ENCODE measurements at regions not wholly inside any gene's neighbourhood (a gene's known extent, or its start where the extent isn't known, plus 50 kb on each side); places are given as distances from the start of the nearest gene placed in this dataset.
A peak's percentile ranks its signal among the peaks of the same experiment; 100 is the strongest.

GRCh38 chrX:148314876-148315275 lies 185.5 kb upstream of the AFF2 start:
- H3K4me3 ChIP-seq (ENCODE audit: low read depth in 1 of 2, low read length in 2 of 2), result no peak overlapping the region
- no peaks in the 10 kb centered on the region for H3K27me3 ChIP-seq (ENCODE audit: insufficient read depth, low read length, poor library complexity)
- no peaks in the 10 kb centered on the region for H3K9me3 ChIP-seq (ENCODE audit: insufficient read depth, low read length, severe bottlenecking)
- no peaks in the 10 kb centered on the region for H3K36me3 ChIP-seq (ENCODE audit: insufficient read depth, low read length)
- no peaks in the 10 kb centered on the region for H3K79me2 ChIP-seq (ENCODE audit: insufficient read depth, low read length)
- no peak overlapping the region for H2AFZ ChIP-seq (ENCODE audit: low read depth, low read length)
- ATAC-seq (ENCODE audit: insufficient read depth, low read depth) (no peak), DNase-seq (no peak)
- no peak overlapping the region; the same call in 1 of the 2 replicates for H3K27ac ChIP-seq (ENCODE audit: low read length)
- no peak overlapping the region for H3K4me2 ChIP-seq (ENCODE audit: insufficient read depth, low read length)
- H4K20me1 ChIP-seq (ENCODE audit: insufficient read depth, low read length), result no peaks in the 10 kb centered on the region
- TF ChIP-seq CTCF (IDR thresholded peaks at IDR 0.05; ENCODE audit: borderline replicate concordance, extremely low read depth, low read length, poor library complexity, severe bottlenecking) (no peak), EZH2 (IDR thresholded peaks at IDR 0.05; ENCODE audit: borderline replicate concordance, low read depth, low read length, severe bottlenecking) (no peak)
- peaks cover 39% of the 10 kb centered on the region for H3K4me1 ChIP-seq (ENCODE audit: insufficient read depth, low read length)
- no peak overlapping the region for H3K9ac ChIP-seq (ENCODE audit: low read depth, low read length)

GRCh38 chrX:148316446-148316845 lies 184.0 kb upstream of the AFF2 start:
- Histone ChIP-seq H2AFZ (ENCODE audit: low read depth, low read length) (no peak overlapping the region; the same call in 1 of the 2 replicates), H3K4me3 (ENCODE audit: low read depth in 1 of 2, low read length in 2 of 2) (no peak overlapping the region), H3K27ac (ENCODE audit: low read length) (peak overlapping the region; percentile 54), H4K20me1 (ENCODE audit: insufficient read depth, low read length) (no peaks in the 10 kb centered on the region), H3K79me2 (ENCODE audit: insufficient read depth, low read length) (no peaks in the 10 kb centered on the region), H3K4me2 (ENCODE audit: insufficient read depth, low read length) (no peak overlapping the region), H3K9ac (ENCODE audit: low read depth, low read length) (no peak overlapping the region), H3K9me3 (ENCODE audit: insufficient read depth, low read length, severe bottlenecking) (no peaks in the 10 kb centered on the region), H3K27me3 (ENCODE audit: insufficient read depth, low read length, poor library complexity) (no peaks in the 10 kb centered on the region), H3K4me1 (ENCODE audit: insufficient read depth, low read length) (peaks cover 25% of the 10 kb centered on the region), H3K36me3 (ENCODE audit: insufficient read depth, low read length) (no peaks in the 10 kb centered on the region)
- DNase-seq, result no peak
- no peak for ATAC-seq (ENCODE audit: insufficient read depth, low read depth)
- TF ChIP-seq CTCF (IDR thresholded peaks at IDR 0.05; ENCODE audit: borderline replicate concordance, extremely low read depth, low read length, poor library complexity, severe bottlenecking), result no peak
- TF ChIP-seq EZH2 (IDR thresholded peaks at IDR 0.05; ENCODE audit: borderline replicate concordance, low read depth, low read length, severe bottlenecking), result no peak

GRCh38 chrX:148322906-148323305 lies 177.5 kb upstream of the AFF2 start:
- Histone ChIP-seq H3K4me1 (ENCODE audit: insufficient read depth, low read length) (no peaks in the 10 kb centered on the region; the same call in 1 of the 2 replicates), H3K27me3 (ENCODE audit: insufficient read depth, low read length, poor library complexity) (no peaks in the 10 kb centered on the region), H3K4me2 (ENCODE audit: insufficient read depth, low read length) (no peak overlapping the region), H3K27ac (ENCODE audit: low read length) (no peak overlapping the region), H4K20me1 (ENCODE audit: insufficient read depth, low read length) (no peaks in the 10 kb centered on the region), H3K9me3 (ENCODE audit: insufficient read depth, low read length, severe bottlenecking) (no peaks in the 10 kb centered on the region), H3K79me2 (ENCODE audit: insufficient read depth, low read length) (no peaks in the 10 kb centered on the region), H3K9ac (ENCODE audit: low read depth, low read length) (no peak overlapping the region), H3K36me3 (ENCODE audit: insufficient read depth, low read length) (no peaks in the 10 kb centered on the region), H2AFZ (ENCODE audit: low read depth, low read length) (no peak overlapping the region), H3K4me3 (ENCODE audit: low read depth in 1 of 2, low read length in 2 of 2) (no peak overlapping the region)
- no peak for ATAC-seq (ENCODE audit: insufficient read depth, low read depth)
- DNase-seq, result no peak
- TF ChIP-seq EZH2 (IDR thresholded peaks at IDR 0.05; ENCODE audit: borderline replicate concordance, low read depth, low read length, severe bottlenecking) (no peak), CTCF (IDR thresholded peaks at IDR 0.05; ENCODE audit: borderline replicate concordance, extremely low read depth, low read length, poor library complexity, severe bottlenecking) (no peak)

DNA sequence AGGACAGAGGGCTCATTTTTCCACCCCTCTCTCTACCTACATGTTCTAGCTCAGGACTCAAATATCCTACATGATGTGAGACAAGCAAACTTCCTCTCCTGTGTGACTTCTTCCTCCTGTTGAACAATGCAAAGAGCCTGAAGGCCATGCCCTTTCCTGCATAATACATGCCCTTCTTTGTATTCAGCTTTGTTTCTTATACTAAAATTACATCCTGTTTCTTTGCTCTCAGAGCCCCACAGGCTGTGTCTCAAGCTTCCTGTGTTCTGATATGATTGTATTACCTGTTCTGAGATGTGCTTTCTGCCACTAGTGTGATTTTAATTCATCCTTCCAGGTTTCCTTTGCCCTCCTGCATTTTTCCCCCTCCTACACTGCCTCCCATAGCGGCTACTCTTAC lies 166.4 kb upstream of the AFF2 start:
- Histone ChIP-seq H3K27ac (ENCODE audit: low read length) (peak overlapping the region; percentile 76), H2AFZ (ENCODE audit: low read depth, low read length) (peak overlapping the region; percentile 67), H4K20me1 (ENCODE audit: insufficient read depth, low read length) (no peaks in the 10 kb centered on the region), H3K27me3 (ENCODE audit: insufficient read depth, low read length, poor library complexity) (no peaks in the 10 kb centered on the region), H3K4me3 (ENCODE audit: low read depth in 1 of 2, low read length in 2 of 2) (no peak overlapping the region), H3K4me2 (ENCODE audit: insufficient read depth, low read length) (no peak overlapping the region; the same call in 1 of the 2 replicates), H3K36me3 (ENCODE audit: insufficient read depth, low read length) (no peaks in the 10 kb centered on the region), H3K9me3 (ENCODE audit: insufficient read depth, low read length, severe bottlenecking) (no peaks in the 10 kb centered on the region), H3K4me1 (ENCODE audit: insufficient read depth, low read length) (peaks cover 54% of the 10 kb centered on the region), H3K9ac (ENCODE audit: low read depth, low read length) (peak overlapping the region; percentile 21), H3K79me2 (ENCODE audit: insufficient read depth, low read length) (no peaks in the 10 kb centered on the region)
- no peak for TF ChIP-seq EZH2 (IDR thresholded peaks at IDR 0.05; ENCODE audit: borderline replicate concordance, low read depth, low read length, severe bottlenecking)
- DNase-seq (peak; percentile 32), ATAC-seq (ENCODE audit: insufficient read depth, low read depth) (peak; percentile 82)

All from DND-41 (cell line).